ENCODE measurements at regions not wholly inside any gene's neighbourhood (a gene's known extent, or its start where the extent isn't known, plus 50 kb on each side); places are given as distances from the start of the nearest gene placed in this dataset.

- Histone ChIP-seq H3K4me3 (no peak overlapping the region), H3K27me3 (no peaks in the 10 kb centered on the region), H3K4me1 (no peaks in the 10 kb centered on the region), H3K36me3 (no peaks in the 10 kb centered on the region), H3K27ac (no peak overlapping the region), H3K9me3 (peaks cover 0 to 5% (median 0%) of the 10 kb centered on the region in 3 donors)
- intact Hi-C loops (cut with DNase I; ENCODE audit: low total_unique reads): no loop called here
- no peak for TF ChIP-seq CTCF (IDR thresholded peaks at IDR 0.05)
- no peak for DNase-seq
Measured at GRCh38 chr2:53559302-53559966, 208.2 kb upstream of the CHAC2 start.

GRCh38 chr2:53558867-53559266, 208.7 kb upstream of the CHAC2 start:
- no peaks in the 10 kb centered on the region for H3K27me3 ChIP-seq
- H3K4me1 ChIP-seq: no peaks in the 10 kb centered on the region
- H3K36me3 ChIP-seq: no peaks in the 10 kb centered on the region
- DNase-seq: no peak
- TF ChIP-seq CTCF (IDR thresholded peaks at IDR 0.05): no peak
- intact Hi-C loops (cut with DNase I; ENCODE audit: low total_unique reads): no loop called here
- H3K27ac ChIP-seq: no peak overlapping the region
- no peak overlapping the region for H3K4me3 ChIP-seq
- peaks cover 0 to 5% (median 4%) of the 10 kb centered on the region in 3 donors for H3K9me3 ChIP-seq

- no peak for TF ChIP-seq CTCF (IDR thresholded peaks at IDR 0.05)
- intact Hi-C loops (cut with DNase I; ENCODE audit: low total_unique reads): no loop called here
- H3K27ac ChIP-seq: no peak overlapping the region
- no peaks in the 10 kb centered on the region for H3K36me3 ChIP-seq
- H3K4me1 ChIP-seq: no peaks in the 10 kb centered on the region
- peaks cover 0 to 8% (median 0%) of the 10 kb centered on the region in 3 donors for H3K9me3 ChIP-seq
- H3K27me3 ChIP-seq: no peaks in the 10 kb centered on the region
- DNase-seq: no peak
- no peak overlapping the region for H3K4me3 ChIP-seq
Measured at GRCh38 chr2:53549497-53549896, 218.1 kb upstream of the CHAC2 start.

- intact Hi-C loops (cut with DNase I; ENCODE audit: low total_unique reads): no loop called here
- no peaks in the 10 kb centered on the region for H3K27me3 ChIP-seq
- H3K4me1 ChIP-seq: no peaks in the 10 kb centered on the region
- H3K27ac ChIP-seq: no peak overlapping the region
- TF ChIP-seq CTCF (IDR thresholded peaks at IDR 0.05): no peak
- H3K36me3 ChIP-seq: no peaks in the 10 kb centered on the region
- no peak for DNase-seq
- peaks cover 0 to 7% (median 0%) of the 10 kb centered on the region in 3 donors for H3K9me3 ChIP-seq
- no peak overlapping the region for H3K4me3 ChIP-seq
Measured at GRCh38 chr2:53545604-53546003, 222.0 kb upstream of the CHAC2 start.

- H3K27ac ChIP-seq: no peak overlapping the region
- no peak for TF ChIP-seq CTCF (IDR thresholded peaks at IDR 0.05)
- H3K4me1 ChIP-seq: no peaks in the 10 kb centered on the region
- intact Hi-C loops (cut with DNase I; ENCODE audit: low total_unique reads): no loop called here
- no peaks in the 10 kb centered on the region for H3K36me3 ChIP-seq
- H3K9me3 ChIP-seq: peaks cover 0 to 7% (median 0%) of the 10 kb centered on the region in 3 donors
- H3K27me3 ChIP-seq: no peaks in the 10 kb centered on the region
- no peak overlapping the region for H3K4me3 ChIP-seq
- no peak for DNase-seq
Measured at GRCh38 chr2:53544871-53545558, 222.6 kb upstream of the CHAC2 start.
